HepG2 (cell line): ENCODE measurements at regions not wholly inside any gene's neighbourhood (a gene's known extent, or its start where the extent isn't known, plus 50 kb on each side); places are given as distances from the start of the nearest gene placed in this dataset.
"Not testable (repeated sequence)": the region's sequence is repeated elsewhere in the genome, so short reads cannot be mapped to it uniquely, and the experiment has no call there.

Experiments used
- DRAP1 ChIP-seq: IDR thresholded peaks from 2 replicates; pipeline ENCODE4 v1.6.1; 2016; ENCODE audit warnings: missing genetic modification reagents, missing compliant biosample characterization
- EP300 ChIP-seq, 3 experiments: sonication (generic) in 1 of 3; formaldehyde crosslinking in 1 of 3; IDR thresholded peaks; 2 replicates each; pipeline versions ENCODE4 v1.5.1 to v1.6.1; 2011 to 2020; ENCODE audit warnings: low read depth in 2 of 3, low read length in 2 of 3, borderline replicate concordance in 1 of 3, improper control_type of control experiment in 1 of 3, mild to moderate bottlenecking in 1 of 3, missing genetic modification reagents in 1 of 3, moderate library complexity in 1 of 3
- ESRRA ChIP-seq: sonication (generic); formaldehyde crosslinking; IDR thresholded peaks from 2 replicates; pipeline ENCODE4 v1.5.1; 2020; ENCODE audit warnings: mild to moderate bottlenecking, low read depth, missing genetic modification reagents
- GATAD2A ChIP-seq: IDR thresholded peaks from 2 replicates; pipeline ENCODE4 v1.6.1; 2016
- HNF4G ChIP-seq, 2 experiments: sonication (generic) in 1 of 2; formaldehyde crosslinking in 1 of 2; IDR thresholded peaks; 2 replicates each; pipeline versions ENCODE4 v1.4.0 to v1.6.1; 2011 to 2020; ENCODE audit warnings: borderline replicate concordance in 2 of 2, low read depth in 2 of 2, mild to moderate bottlenecking in 2 of 2, low read length in 1 of 2, missing genetic modification reagents in 1 of 2, moderate library complexity in 1 of 2
- JUN ChIP-seq: sonication (generic); formaldehyde crosslinking; IDR thresholded peaks from 2 replicates; pipeline ENCODE4 v1.4.0; 2020; ENCODE audit warnings: mild to moderate bottlenecking, missing genetic modification reagents
- MED8 ChIP-seq: sonication (generic); formaldehyde crosslinking; IDR thresholded peaks from 2 replicates; pipeline ENCODE4 v1.8.1; 2023; ENCODE audit warnings: mild to moderate bottlenecking, missing genetic modification reagents; ENCODE audit not compliant: insufficient replicate concordance
- MIXL1 ChIP-seq: IDR thresholded peaks from 2 replicates; pipeline ENCODE4 v1.6.1; 2016
- SOX6 ChIP-seq, 2 experiments: fragments of 450-650 bp in 1 of 2; sonication (generic) in 1 of 2; formaldehyde crosslinking in 1 of 2; IDR thresholded peaks; 2 replicates each; pipeline versions ENCODE4 v1.4.0 to v1.6.1; 2017 to 2020; ENCODE audit warnings: antibody characterized with exemption in 1 of 2, mild to moderate bottlenecking in 1 of 2, missing genetic modification reagents in 1 of 2
- TBX2 ChIP-seq: sonication (generic); formaldehyde crosslinking; IDR thresholded peaks from 2 replicates; pipeline ENCODE4 v1.5.0; 2020; ENCODE audit warnings: missing genetic modification reagents, mild to moderate bottlenecking, borderline replicate concordance
- TFE3 ChIP-seq: IDR thresholded peaks from 2 replicates; pipeline ENCODE4 v1.6.1; 2016
- WIZ ChIP-seq: sonication (generic); formaldehyde crosslinking; IDR thresholded peaks from 2 replicates; pipeline ENCODE4 v1.5.1; 2020; ENCODE audit warnings: mild to moderate bottlenecking, missing genetic modification reagents
- YEATS4 ChIP-seq: sonication (generic); formaldehyde crosslinking; IDR thresholded peaks from 2 replicates; pipeline ENCODE4 v1.4.0; 2020; ENCODE audit warnings: missing genetic modification reagents, borderline replicate concordance
- ZNF230 ChIP-seq: sonication (generic); formaldehyde crosslinking; IDR thresholded peaks from 2 replicates; pipeline ENCODE4 v1.4.0; 2020; ENCODE audit warnings: mild to moderate bottlenecking, missing genetic modification reagents
- ZNF543 ChIP-seq: sonication (generic); formaldehyde crosslinking; IDR thresholded peaks from 2 replicates; pipeline ENCODE4 v1.4.0; 2020; ENCODE audit warnings: mild to moderate bottlenecking, missing genetic modification reagents
- ZNF619 ChIP-seq: sonication (generic); formaldehyde crosslinking; IDR thresholded peaks from 2 replicates; pipeline ENCODE4 v1.4.0; 2020; ENCODE audit warnings: mild to moderate bottlenecking, missing genetic modification reagents
- ZSCAN25 ChIP-seq: sonication (generic); formaldehyde crosslinking; IDR thresholded peaks from 2 replicates; pipeline ENCODE4 v1.8.0; 2022; ENCODE audit warnings: mild to moderate bottlenecking, missing genetic modification reagents
- TF ChIP-seq, protein P1 (sequence below): sonication (generic); formaldehyde crosslinking; IDR thresholded peaks from 2 replicates; pipeline ENCODE4 v1.8.0; 2022; ENCODE audit warnings: mild to moderate bottlenecking, missing genetic modification reagents
- TF ChIP-seq, protein P2 (sequence below): sonication (generic); formaldehyde crosslinking; IDR thresholded peaks from 2 replicates; pipeline ENCODE4 v1.5.1; 2020; ENCODE audit warnings: mild to moderate bottlenecking, missing genetic modification reagents
- TF ChIP-seq, protein P3 (sequence below): sonication (generic); formaldehyde crosslinking; IDR thresholded peaks from 2 replicates; pipeline ENCODE4 v1.4.0; 2020; ENCODE audit warnings: missing genetic modification reagents, mild to moderate bottlenecking, borderline replicate concordance

DNA sequence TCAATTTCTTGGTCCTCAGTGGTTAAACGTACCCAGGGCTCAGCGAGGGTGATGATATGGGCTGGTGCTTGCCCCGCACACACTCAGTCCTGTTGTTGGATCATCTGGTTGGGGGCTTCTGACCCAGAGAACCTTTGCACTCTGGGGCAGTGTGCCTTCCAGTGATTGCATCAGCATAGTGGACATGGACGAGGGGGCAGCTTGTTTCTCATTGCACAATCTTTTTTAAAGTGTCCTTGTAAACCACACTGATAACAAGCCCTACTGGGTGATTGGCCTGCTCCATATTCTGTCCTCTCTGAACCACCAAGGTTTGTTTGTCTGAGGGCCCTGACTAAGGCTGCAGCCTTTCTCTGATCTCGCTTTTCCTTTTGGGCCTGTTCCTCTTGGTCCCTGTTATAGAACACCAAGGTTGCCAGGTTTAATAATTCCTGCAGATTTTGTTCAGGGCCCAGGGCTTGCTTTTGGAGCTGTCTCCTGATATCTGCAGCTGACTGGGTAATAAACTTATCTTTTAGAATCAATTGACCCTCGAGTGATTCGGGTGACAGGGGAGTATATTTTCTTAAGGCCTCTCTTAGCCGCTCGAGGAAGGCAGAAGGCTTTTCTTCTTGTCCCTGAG is 101.6 kb downstream of the SH3GLB1 start (continued):
- TF ChIP-seq GATAD2A = peak; percentile 97
- TF ChIP-seq, protein P1, sequence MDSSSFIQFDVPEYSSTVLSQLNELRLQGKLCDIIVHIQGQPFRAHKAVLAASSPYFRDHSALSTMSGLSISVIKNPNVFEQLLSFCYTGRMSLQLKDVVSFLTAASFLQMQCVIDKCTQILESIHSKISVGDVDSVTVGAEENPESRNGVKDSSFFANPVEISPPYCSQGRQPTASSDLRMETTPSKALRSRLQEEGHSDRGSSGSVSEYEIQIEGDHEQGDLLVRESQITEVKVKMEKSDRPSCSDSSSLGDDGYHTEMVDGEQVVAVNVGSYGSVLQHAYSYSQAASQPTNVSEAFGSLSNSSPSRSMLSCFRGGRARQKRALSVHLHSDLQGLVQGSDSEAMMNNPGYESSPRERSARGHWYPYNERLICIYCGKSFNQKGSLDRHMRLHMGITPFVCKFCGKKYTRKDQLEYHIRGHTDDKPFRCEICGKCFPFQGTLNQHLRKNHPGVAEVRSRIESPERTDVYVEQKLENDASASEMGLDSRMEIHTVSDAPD (CRISPR knock-in tag) = 0 out of 2 replicates have a peak, but pooled peaks have one; percentile 59
- TF ChIP-seq ESRRA = peak; percentile 92
- TF ChIP-seq TBX2 (CRISPR knock-in tag) = peak; percentile 90
- TF ChIP-seq, protein P2, sequence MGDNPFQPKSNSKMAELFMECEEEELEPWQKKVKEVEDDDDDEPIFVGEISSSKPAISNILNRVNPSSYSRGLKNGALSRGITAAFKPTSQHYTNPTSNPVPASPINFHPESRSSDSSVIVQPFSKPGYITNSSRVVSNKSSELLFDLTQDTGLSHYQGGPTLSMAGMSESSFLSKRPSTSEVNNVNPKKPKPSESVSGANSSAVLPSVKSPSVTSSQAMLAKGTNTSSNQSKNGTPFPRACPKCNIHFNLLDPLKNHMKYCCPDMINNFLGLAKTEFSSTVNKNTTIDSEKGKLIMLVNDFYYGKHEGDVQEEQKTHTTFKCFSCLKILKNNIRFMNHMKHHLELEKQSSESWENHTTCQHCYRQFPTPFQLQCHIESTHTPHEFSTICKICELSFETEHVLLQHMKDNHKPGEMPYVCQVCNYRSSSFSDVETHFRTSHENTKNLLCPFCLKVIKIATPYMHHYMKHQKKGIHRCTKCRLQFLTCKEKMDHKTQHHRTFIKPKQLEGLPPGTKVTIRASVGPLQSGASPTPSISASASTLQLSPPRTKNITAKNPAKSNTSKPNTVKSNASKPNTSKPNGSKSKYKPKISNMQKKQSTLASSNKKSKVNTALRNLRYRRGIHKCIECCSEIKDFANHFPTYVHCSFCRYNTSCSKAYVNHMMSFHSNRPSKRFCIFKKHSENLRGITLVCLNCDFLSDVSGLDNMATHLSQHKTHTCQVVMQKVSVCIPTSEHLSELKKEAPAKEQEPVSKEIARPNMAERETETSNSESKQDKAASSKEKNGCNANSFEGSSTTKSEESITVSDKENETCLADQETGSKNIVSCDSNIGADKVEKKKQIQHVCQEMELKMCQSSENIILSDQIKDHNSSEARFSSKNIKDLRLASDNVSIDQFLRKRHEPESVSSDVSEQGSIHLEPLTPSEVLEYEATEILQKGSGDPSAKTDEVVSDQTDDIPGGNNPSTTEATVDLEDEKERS (CRISPR knock-in tag) = peak; percentile 98
- peak; percentile 84 for TF ChIP-seq ZNF543 (CRISPR knock-in tag)
- TF ChIP-seq DRAP1 (CRISPR knock-in tag) = peak; percentile 23; the same call in 1 of the 2 replicates
- TF ChIP-seq, protein P3, sequence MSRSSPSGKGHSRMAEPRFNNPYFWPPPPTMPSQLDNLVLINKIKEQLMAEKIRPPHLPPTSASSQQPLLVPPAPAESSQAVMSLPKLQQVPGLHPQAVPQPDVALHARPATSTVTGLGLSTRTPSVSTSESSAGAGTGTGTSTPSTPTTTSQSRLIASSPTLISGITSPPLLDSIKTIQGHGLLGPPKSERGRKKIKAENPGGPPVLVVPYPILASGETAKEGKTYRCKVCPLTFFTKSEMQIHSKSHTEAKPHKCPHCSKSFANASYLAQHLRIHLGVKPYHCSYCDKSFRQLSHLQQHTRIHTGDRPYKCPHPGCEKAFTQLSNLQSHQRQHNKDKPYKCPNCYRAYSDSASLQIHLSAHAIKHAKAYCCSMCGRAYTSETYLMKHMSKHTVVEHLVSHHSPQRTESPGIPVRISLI (CRISPR knock-in tag) = peak; percentile 79; the same call in 1 of the 2 replicates
- peak; percentile 67 to 90; a peak in 3 of 4 replicates for TF ChIP-seq EP300 (IDR thresholded peaks at IDR 0.05; ENCODE audit: low read depth in 2 of 2, low read length in 2 of 2)
- TF ChIP-seq EP300 (CRISPR knock-in tag; IDR thresholded peaks at IDR 0.05; ENCODE audit: borderline replicate concordance) = peak; percentile 93
- peak; percentile 69; the same call in 1 of the 2 replicates for TF ChIP-seq MIXL1 (CRISPR knock-in tag)
- peak; percentile 71 for TF ChIP-seq MED8 (CRISPR knock-in tag)
- TF ChIP-seq ZSCAN25 (CRISPR knock-in tag) = peak; percentile 48; the same call in 1 of the 2 replicates
- not testable (repeated sequence) for TF ChIP-seq SOX6 (IDR thresholded peaks at IDR 0.05)
- TF ChIP-seq SOX6 (CRISPR knock-in tag; IDR thresholded peaks at IDR 0.05) = peak; percentile 95
- peak; percentile 63; the same call in 1 of the 2 replicates for TF ChIP-seq ZNF619
- peak; percentile 88; the same call in 1 of the 2 replicates for TF ChIP-seq ZNF230
- peak; percentile 86 for TF ChIP-seq JUN (CRISPR knock-in tag)
- TF ChIP-seq TFE3 (CRISPR knock-in tag) = peak; percentile 69
- peak; percentile 91 for TF ChIP-seq WIZ (CRISPR knock-in tag)
- peak; percentile 94 for TF ChIP-seq HNF4G (IDR thresholded peaks at IDR 0.05; ENCODE audit: borderline replicate concordance, low read depth, low read length)
- TF ChIP-seq HNF4G (CRISPR knock-in tag; IDR thresholded peaks at IDR 0.05; ENCODE audit: borderline replicate concordance, low read depth) = peak; percentile 99
- peak; percentile 79 for TF ChIP-seq YEATS4 (CRISPR knock-in tag)
